Large intestine (tissue), 3 donors: ENCODE measurements at regions not wholly inside any gene's neighbourhood (a gene's known extent, or its start where the extent isn't known, plus 50 kb on each side); places are given as distances from the start of the nearest gene placed in this dataset.
"Not testable (repeated sequence)": the region's sequence is repeated elsewhere in the genome, so short reads cannot be mapped to it uniquely, and the experiment has no call there.

Experiments used
- DNase-seq, 2 donors: peaks; one replicate each; pipeline versions ENCODE4 v3.0.0 to v3.0.0-alpha.2; 2013
- H3K27ac ChIP-seq: one replicate; pipeline ENCODE4 v1.5.1; 2013; ENCODE audit warnings: low read length
- H3K27me3 ChIP-seq: 2 replicates; pipeline ENCODE4 v1.6.1; 2013; ENCODE audit warnings: low read length; ENCODE audit not compliant: control insufficient read depth, insufficient read depth
- H3K36me3 ChIP-seq: 2 replicates; pipeline ENCODE4 v1.6.1; 2013; ENCODE audit warnings: low read length; ENCODE audit not compliant: control insufficient read depth, insufficient read depth
- H3K4me1 ChIP-seq: one replicate; pipeline ENCODE4 v1.6.1; 2013; ENCODE audit warnings: low read length; ENCODE audit not compliant: control insufficient read depth, insufficient read depth
- H3K4me3 ChIP-seq: one replicate; pipeline ENCODE4 v1.5.1; 2013; ENCODE audit warnings: low read length
- H3K9me3 ChIP-seq: one replicate; pipeline ENCODE4 v1.6.1; 2013; ENCODE audit warnings: mild to moderate bottlenecking, low read depth, low read length, moderate library complexity; ENCODE audit not compliant: control insufficient read depth
- WGBS: methylation state at CpG from one replicate; pipeline ENCODE4 v1.1.5; 2013; ENCODE audit warnings: low lambda C conversion rate; ENCODE audit not compliant: insufficient coverage; 5-methylcytosine and 5-hydroxymethylcytosine counted together

- H3K27me3 ChIP-seq = no peaks in the 10 kb centered on the region
- no peaks in the 10 kb centered on the region for H3K4me1 ChIP-seq
- no peaks in the 10 kb centered on the region for H3K36me3 ChIP-seq
- H3K4me3 ChIP-seq = no peak overlapping the region
- no peak for DNase-seq
- H3K27ac ChIP-seq = no peak overlapping the region
- WGBS = 82% methylated on average over 2 of the region's 2 CpGs
- H3K9me3 ChIP-seq = no peaks in the 10 kb centered on the region
Measured at GRCh38 chr12:125852679-125853078, 787.4 kb downstream of the AACS start.

GRCh38 chr12:125853670-125854069 lies 788.4 kb downstream of the AACS start:
- no peaks in the 10 kb centered on the region for H3K27me3 ChIP-seq
- H3K36me3 ChIP-seq = no peaks in the 10 kb centered on the region
- WGBS = no CpG with 5 or more reads among the region's 1 CpG
- no peak overlapping the region for H3K27ac ChIP-seq
- no peaks in the 10 kb centered on the region for H3K4me1 ChIP-seq
- no peaks in the 10 kb centered on the region for H3K9me3 ChIP-seq
- DNase-seq = no peak
- H3K4me3 ChIP-seq = no peak overlapping the region

- no peaks in the 10 kb centered on the region for H3K27me3 ChIP-seq
- no peak overlapping the region for H3K4me3 ChIP-seq
- peaks cover 8% of the 10 kb centered on the region for H3K9me3 ChIP-seq
- DNase-seq = no peak
- H3K27ac ChIP-seq = no peak overlapping the region
- no peaks in the 10 kb centered on the region for H3K36me3 ChIP-seq
- 83% methylated on average over 1 of the region's 3 CpGs for WGBS
- no peaks in the 10 kb centered on the region for H3K4me1 ChIP-seq
Measured at GRCh38 chr12:125856366-125856765, 791.1 kb downstream of the AACS start.

- H3K4me3 ChIP-seq = no peak overlapping the region
- DNase-seq = no peak
- no peak overlapping the region for H3K27ac ChIP-seq
- H3K36me3 ChIP-seq = no peaks in the 10 kb centered on the region
- H3K27me3 ChIP-seq = no peaks in the 10 kb centered on the region
- H3K9me3 ChIP-seq = peaks cover 13% of the 10 kb centered on the region
- 92% methylated on average over 2 of the region's 3 CpGs for WGBS
- no peaks in the 10 kb centered on the region for H3K4me1 ChIP-seq
Measured at GRCh38 chr12:125856896-125857295, 791.7 kb downstream of the AACS start.

- Histone ChIP-seq H3K27me3 (no peaks in the 10 kb centered on the region), H3K9me3 (peaks cover 17% of the 10 kb centered on the region), H3K4me3 (no peak overlapping the region), H3K27ac (no peak overlapping the region), H3K4me1 (no peaks in the 10 kb centered on the region), H3K36me3 (no peaks in the 10 kb centered on the region)
- WGBS = no CpG with 5 or more reads among the region's 17 CpGs
- no peak for DNase-seq
Measured at GRCh38 chr12:125860672-125861288, 795.5 kb downstream of the AACS start.

- Histone ChIP-seq H3K4me1 (no peaks in the 10 kb centered on the region), H3K27ac (no peak overlapping the region), H3K27me3 (no peaks in the 10 kb centered on the region), H3K4me3 (peak overlapping the region; percentile 28), H3K36me3 (no peaks in the 10 kb centered on the region), H3K9me3 (peaks cover 17% of the 10 kb centered on the region)
- peak; percentile 79 to 88 for DNase-seq
- 36% methylated on average over 2 of the region's 68 CpGs for WGBS
Measured at GRCh38 chr12:125861299-125862281, 796.4 kb downstream of the AACS start.

GRCh38 chr12:125865236-125865635 lies 800.0 kb downstream of the AACS start:
- H3K9me3 ChIP-seq = peaks cover 17% of the 10 kb centered on the region
- H3K4me1 ChIP-seq, H3K36me3 ChIP-seq, H3K27ac ChIP-seq, DNase-seq, H3K27me3 ChIP-seq, H3K4me3 ChIP-seq: not testable (repeated sequence)
- 83% methylated on average over 1 of the region's 6 CpGs for WGBS

- H3K27ac ChIP-seq = no peak overlapping the region
- no peaks in the 10 kb centered on the region for H3K4me1 ChIP-seq
- H3K9me3 ChIP-seq = no peaks in the 10 kb centered on the region
- H3K27me3 ChIP-seq = no peaks in the 10 kb centered on the region
- no peak for DNase-seq
- no CpG with 5 or more reads among the region's 9 CpGs for WGBS
- H3K36me3 ChIP-seq = no peaks in the 10 kb centered on the region
- no peak overlapping the region for H3K4me3 ChIP-seq
Measured at GRCh38 chr12:125871811-125872594, 806.8 kb downstream of the AACS start.

- H3K27me3 ChIP-seq = no peaks in the 10 kb centered on the region
- no peaks in the 10 kb centered on the region for H3K9me3 ChIP-seq
- no peak for DNase-seq
- no peak overlapping the region for H3K4me3 ChIP-seq
- H3K4me1 ChIP-seq = no peaks in the 10 kb centered on the region
- H3K36me3 ChIP-seq = no peaks in the 10 kb centered on the region
- no peak overlapping the region for H3K27ac ChIP-seq
- no CpG with 5 or more reads among the region's 5 CpGs for WGBS
Measured at GRCh38 chr12:125873016-125873415, 807.8 kb downstream of the AACS start.

GRCh38 chr12:125878483-125878882 lies 813.2 kb downstream of the AACS start:
- Histone ChIP-seq H3K27ac (no peak overlapping the region), H3K4me3 (no peak overlapping the region), H3K36me3 (no peaks in the 10 kb centered on the region), H3K27me3 (no peaks in the 10 kb centered on the region), H3K9me3 (no peaks in the 10 kb centered on the region), H3K4me1 (no peaks in the 10 kb centered on the region)
- 50% methylated on average over 2 of the region's 4 CpGs for WGBS
- DNase-seq = no peak
